A549 (cell line): ENCODE measurements at regions not wholly inside any gene's neighbourhood (a gene's known extent, or its start where the extent isn't known, plus 50 kb on each side); places are given as distances from the start of the nearest gene placed in this dataset.

Experiments
- BHLHE40 ChIP-seq: IDR thresholded peaks from 2 replicates; pipeline ENCODE4 v1.6.1; 2012; ENCODE audit warnings: low read depth, low read length, inconsistent platforms
- CEBPB ChIP-seq, 2 experiments: fragments of >200 bp in 1 of 2; sonication (Bioruptor Twin) in 1 of 2; formaldehyde crosslinking in 1 of 2; IDR thresholded peaks; 2 replicates each; pipeline ENCODE4 v1.6.1; 2012 to 2016
- CTCF ChIP-seq: fragments of >200 bp; sonication (Bioruptor Twin); formaldehyde crosslinking; IDR thresholded peaks from 3 replicates; pipeline ENCODE4 v1.5.1; 2016
- EP300 ChIP-seq, 2 experiments: fragments of >200 bp; sonication (Bioruptor Twin); formaldehyde crosslinking; IDR thresholded peaks; 2 replicates in 1 of 2; 3 replicates in 1 of 2; pipeline ENCODE4 v1.6.1; 2016 to 2017
- MAZ ChIP-seq: fragments of 150-350 bp; IDR thresholded peaks from 2 replicates; pipeline ENCODE4 v1.6.1; 2014; ENCODE audit warnings: antibody characterized with exemption, low read depth, low read length, borderline replicate concordance
- PHF8 ChIP-seq: fragments of 200-600 bp; sonication (generic); IDR thresholded peaks from 2 replicates; pipeline ENCODE4 v1.6.1; 2016; ENCODE audit warnings: low read depth, mild to moderate bottlenecking, antibody characterized with exemption, moderate library complexity, borderline replicate concordance
- POLR2A ChIP-seq: IDR thresholded peaks from 2 replicates; pipeline ENCODE4 v1.6.1; 2012; ENCODE audit warnings: mild to moderate bottlenecking, low read length
- RAD21 ChIP-seq, 2 experiments: fragments of >200 bp in 1 of 2; sonication (Bioruptor Twin) in 1 of 2; formaldehyde crosslinking in 1 of 2; IDR thresholded peaks in 1 of 2; conservative IDR thresholded peaks in 1 of 2; 2 replicates in 1 of 2; 3 replicates in 1 of 2; pipeline ENCODE4 v1.6.1; 2012 to 2018; ENCODE audit warnings: inconsistent platforms in 1 of 2
- SMC3 ChIP-seq: fragments of >200 bp; sonication (Bioruptor Twin); formaldehyde crosslinking; IDR thresholded peaks from 3 replicates; pipeline ENCODE4 v1.6.1; 2018; ENCODE audit warnings: inconsistent platforms
- SREBF2 ChIP-seq: fragments of 450-650 bp; IDR thresholded peaks from 2 replicates; pipeline ENCODE4 v1.6.1; 2014; ENCODE audit warnings: mild to moderate bottlenecking, moderate library complexity
- ZFP36 ChIP-seq: fragments of 450-650 bp; IDR thresholded peaks from 2 replicates; pipeline ENCODE4 v1.6.1; 2014; ENCODE audit warnings: borderline replicate concordance; ENCODE audit not compliant: partially characterized antibody

- TF ChIP-seq EP300 (IDR thresholded peaks at IDR 0.05) (no peak), CTCF (no peak), RAD21 (conservative IDR thresholded peaks at IDR 0.05 in 1 of 2, IDR thresholded peaks at IDR 0.05 in 1 of 2) (no peak), SREBF2 (no peak), PHF8 (no peak), CEBPB (IDR thresholded peaks at IDR 0.05) (no peak), MAZ (no peak), POLR2A (no peak), SMC3 (no peak), ZFP36 (no peak), BHLHE40 (no peak)
Measured at GRCh38 chr10:78209970-78210369, 176.3 kb downstream of the RPS24 start.
